ENCODE measurements at regions not wholly inside any gene's neighbourhood (a gene's known extent, or its start where the extent isn't known, plus 50 kb on each side); places are given as distances from the start of the nearest gene placed in this dataset.

GRCh38 chr2:212945526-212945925, 205.9 kb downstream of the IKZF2 start:
- no peak for DNase-seq (ENCODE audit: low read depth)

GRCh38 chr2:212943351-212943750, 208.1 kb downstream of the IKZF2 start:
- no peak for DNase-seq (ENCODE audit: low read depth)

- DNase-seq (ENCODE audit: low read depth) = no peak
Measured at GRCh38 chr2:212941361-212941760, 210.1 kb downstream of the IKZF2 start.

- DNase-seq (ENCODE audit: low read depth) = no peak
Measured at GRCh38 chr2:212940816-212941215, 210.6 kb downstream of the IKZF2 start.

GRCh38 chr2:212939777-212940531, 211.5 kb downstream of the IKZF2 start:
- no peak for DNase-seq (ENCODE audit: low read depth)

- DNase-seq (ENCODE audit: low read depth) = no peak
Measured at GRCh38 chr2:212938144-212938793, 213.1 kb downstream of the IKZF2 start.

GRCh38 chr2:212936572-212936971, 214.8 kb downstream of the IKZF2 start:
- no peak for DNase-seq (ENCODE audit: low read depth)

GRCh38 chr2:212935752-212936151, 215.7 kb downstream of the IKZF2 start:
- no peak for DNase-seq (ENCODE audit: low read depth)

GRCh38 chr2:212931271-212931670, 220.1 kb downstream of the IKZF2 start:
- DNase-seq (ENCODE audit: low read depth) = no peak

GRCh38 chr2:212930556-212931260, 220.7 kb downstream of the IKZF2 start:
- no peak for DNase-seq (ENCODE audit: low read depth)

- DNase-seq (ENCODE audit: low read depth) = no peak
Measured at GRCh38 chr2:212929971-212930370, 221.4 kb downstream of the IKZF2 start.

GRCh38 chr2:212929116-212929515, 222.3 kb downstream of the IKZF2 start:
- no peak for DNase-seq (ENCODE audit: low read depth)

- DNase-seq (ENCODE audit: low read depth) = no peak
Measured at GRCh38 chr2:212928681-212929080, 222.7 kb downstream of the IKZF2 start.

- no peak for DNase-seq (ENCODE audit: low read depth)
Measured at GRCh38 chr2:212926940-212927339, 224.5 kb downstream of the IKZF2 start.

- no peak for DNase-seq (ENCODE audit: low read depth)
Measured at GRCh38 chr2:212923393-212923792, 228.0 kb downstream of the IKZF2 start.

GRCh38 chr2:212922701-212923100, 228.7 kb downstream of the IKZF2 start:
- DNase-seq (ENCODE audit: low read depth) = no peak

GRCh38 chr2:212921711-212922110, 229.7 kb downstream of the IKZF2 start:
- DNase-seq (ENCODE audit: low read depth) = no peak

GRCh38 chr2:212921061-212921460, 230.4 kb downstream of the IKZF2 start:
- DNase-seq (ENCODE audit: low read depth) = no peak

- no peak for DNase-seq (ENCODE audit: low read depth)
Measured at GRCh38 chr2:212919238-212919637, 232.2 kb downstream of the IKZF2 start.

- DNase-seq (ENCODE audit: low read depth) = no peak
Measured at GRCh38 chr2:212918336-212918735, 233.1 kb downstream of the IKZF2 start.

GRCh38 chr2:212915121-212915782, 236.2 kb downstream of the IKZF2 start:
- no peak for DNase-seq (ENCODE audit: low read depth)

- no peak for DNase-seq (ENCODE audit: low read depth)
Measured at GRCh38 chr2:212914392-212914791, 237.0 kb downstream of the IKZF2 start.
